H9 (cell line): ENCODE measurements at regions not wholly inside any gene's neighbourhood (a gene's known extent, or its start where the extent isn't known, plus 50 kb on each side); places are given as distances from the start of the nearest gene placed in this dataset.

ENCODE experiments used
- DNase-seq: peaks from one replicate; pipeline ENCODE4 v3.0.0-alpha.2; 2017
- H2AFZ ChIP-seq: one replicate; pipeline ENCODE4 v1.6.1; 2013; ENCODE audit warnings: mild to moderate bottlenecking, low read length, control low read depth, moderate library complexity
- H2AK5ac ChIP-seq: 2 replicates; pipeline ENCODE4 v1.6.1; 2013; ENCODE audit warnings: low read length, control low read depth, mixed read lengths; ENCODE audit not compliant: insufficient read length
- H2BK120ac ChIP-seq: one replicate; pipeline ENCODE4 v1.6.1; 2013; ENCODE audit warnings: low read depth, mild to moderate bottlenecking, low read length, control low read depth, inconsistent platforms; ENCODE audit not compliant: poor library complexity, severe bottlenecking
- H2BK12ac ChIP-seq: 2 replicates; pipeline ENCODE4 v1.6.1; 2013; ENCODE audit warnings: low read length, control low read depth, mixed read lengths, low read depth; ENCODE audit not compliant: insufficient read length
- H2BK15ac ChIP-seq: 2 replicates; pipeline ENCODE4 v1.6.1; 2013; ENCODE audit warnings: low read depth, low read length, control low read depth
- H2BK20ac ChIP-seq: one replicate; pipeline ENCODE4 v1.6.1; 2013; ENCODE audit warnings: low read depth, mild to moderate bottlenecking, low read length, control low read depth, inconsistent platforms; ENCODE audit not compliant: poor library complexity, severe bottlenecking
- H2BK5ac ChIP-seq: 2 replicates; pipeline ENCODE4 v1.6.1; 2013; ENCODE audit warnings: low read length, control low read depth, mixed read lengths; ENCODE audit not compliant: insufficient read length
- H3K14ac ChIP-seq: 2 replicates; pipeline ENCODE4 v1.6.1; 2013; ENCODE audit warnings: low read length, control low read depth; ENCODE audit not compliant: insufficient read depth
- H3K18ac ChIP-seq: 2 replicates; pipeline ENCODE4 v1.6.1; 2013; ENCODE audit warnings: low read depth, mild to moderate bottlenecking, mixed read lengths, low read length, control low read depth; ENCODE audit not compliant: insufficient read length
- H3K23ac ChIP-seq: 2 replicates; pipeline ENCODE4 v1.6.1; 2013; ENCODE audit warnings: low read length, control low read depth, mixed read lengths, low read depth; ENCODE audit not compliant: insufficient read length
- H3K23me2 ChIP-seq: 2 replicates; pipeline ENCODE4 v1.6.1; 2013; ENCODE audit warnings: low read depth, mild to moderate bottlenecking, mixed read lengths, low read length, control low read depth; ENCODE audit not compliant: insufficient read length, poor library complexity, severe bottlenecking
- H3K27ac ChIP-seq: 2 replicates; pipeline ENCODE4 v1.5.1; 2013; ENCODE audit warnings: low read length, control low read depth, mixed read lengths, low read depth; ENCODE audit not compliant: insufficient read length
- H3K27me3 ChIP-seq: 2 replicates; pipeline ENCODE4 v1.6.1; 2013; ENCODE audit warnings: low read length, control low read depth, inconsistent platforms; ENCODE audit not compliant: insufficient read depth
- H3K4ac ChIP-seq: 2 replicates; pipeline ENCODE4 v1.6.1; 2013; ENCODE audit warnings: low read depth, mild to moderate bottlenecking, control low read depth, inconsistent platforms, low read length, moderate library complexity
- H3K4me1 ChIP-seq: 2 replicates; pipeline ENCODE4 v1.6.1; 2013; ENCODE audit warnings: low read length, control low read depth, inconsistent platforms; ENCODE audit not compliant: insufficient read depth
- H3K4me2 ChIP-seq: 2 replicates; pipeline ENCODE4 v1.6.1; 2013; ENCODE audit warnings: low read length, control low read depth, mixed read lengths; ENCODE audit not compliant: insufficient read length, insufficient read depth
- H3K56ac ChIP-seq: 2 replicates; pipeline ENCODE4 v1.6.1; 2013; ENCODE audit warnings: low read depth, mild to moderate bottlenecking, mixed read lengths, low read length, control low read depth; ENCODE audit not compliant: insufficient read length
- H3K79me1 ChIP-seq: 2 replicates; pipeline ENCODE4 v1.6.1; 2013; ENCODE audit warnings: low read depth, mild to moderate bottlenecking, moderate library complexity, low read length, control low read depth, inconsistent platforms; ENCODE audit not compliant: insufficient read depth, poor library complexity, severe bottlenecking
- H3K79me2 ChIP-seq: 2 replicates; pipeline ENCODE4 v1.6.1; 2013; ENCODE audit warnings: low read length, control low read depth, inconsistent platforms; ENCODE audit not compliant: insufficient read depth
- H3K9ac ChIP-seq: 2 replicates; pipeline ENCODE4 v1.6.1; 2013; ENCODE audit warnings: low read length, control low read depth, mixed read lengths; ENCODE audit not compliant: insufficient read length; ENCODE audit errors: extremely low read depth
- H3K9me3 ChIP-seq: one replicate; pipeline ENCODE4 v1.6.1; 2013; ENCODE audit warnings: low read depth, low read length, inconsistent platforms; ENCODE audit not compliant: control insufficient read depth
- H3T11ph ChIP-seq: one replicate; pipeline ENCODE4 v1.6.1; 2013; ENCODE audit warnings: mild to moderate bottlenecking, low read length, control low read depth, inconsistent platforms
- H4K20me1 ChIP-seq: one replicate; pipeline ENCODE4 v1.6.1; 2013; ENCODE audit not compliant: control insufficient read depth, insufficient read length, insufficient read depth
- H4K5ac ChIP-seq: 2 replicates; pipeline ENCODE4 v1.6.1; 2013; ENCODE audit warnings: low read depth, mild to moderate bottlenecking, mixed read lengths, low read length, control low read depth; ENCODE audit not compliant: insufficient read length
- H4K8ac ChIP-seq: replicated peaks from 2 replicates; pipeline ENCODE4 v1.6.1; 2013; ENCODE audit warnings: low read length, control low read depth, mixed read lengths, low read depth; ENCODE audit not compliant: insufficient read length
- H4K91ac ChIP-seq: 2 replicates; pipeline ENCODE4 v1.6.1; 2013; ENCODE audit warnings: low read depth, mild to moderate bottlenecking, moderate library complexity, mixed read lengths, low read length, control low read depth; ENCODE audit not compliant: insufficient read length
- H3K27ac Mint-ChIP-seq, 3 experiments: 2 replicates in 2 of 3; 3 replicates in 1 of 3; pipeline ENCODE4 v1.8.0; 2020 to 2021; ENCODE audit warnings: mixed read lengths in 3 of 3, mild to moderate bottlenecking in 1 of 3, moderate library complexity in 1 of 3
- H3K27me3 Mint-ChIP-seq: 2 replicates; pipeline ENCODE4 v1.8.0; 2021; ENCODE audit warnings: low read depth, mild to moderate bottlenecking, moderate library complexity, mixed read lengths
- H3K36me3 Mint-ChIP-seq, 3 experiments: 2 replicates in 2 of 3; 3 replicates in 1 of 3; pipeline ENCODE4 v1.8.0; 2020 to 2021; ENCODE audit warnings: low read depth in 3 of 3, mixed read lengths in 3 of 3; ENCODE audit not compliant: insufficient read depth in 1 of 3
- H3K4me1 Mint-ChIP-seq, 2 experiments: 2 replicates each; pipeline ENCODE4 v1.8.0; 2020; ENCODE audit warnings: mixed read lengths in 2 of 2
- H3K4me3 Mint-ChIP-seq, 2 experiments: 2 replicates in 1 of 2; 3 replicates in 1 of 2; pipeline ENCODE4 v1.8.0; 2020 to 2021; ENCODE audit warnings: mild to moderate bottlenecking in 2 of 2, mixed read lengths in 2 of 2, moderate library complexity in 1 of 2
- H3K9me3 Mint-ChIP-seq, 2 experiments: 2 replicates in 1 of 2; 3 replicates in 1 of 2; pipeline ENCODE4 v1.8.0; 2020; ENCODE audit warnings: mild to moderate bottlenecking in 2 of 2, mixed read lengths in 2 of 2, moderate library complexity in 1 of 2
- CTCF ChIP-seq: fragments of 200-600 bp; sonication (generic); conservative IDR thresholded peaks from 3 replicates; pipeline ENCODE4 v1.8.0; 2021; ENCODE audit warnings: antibody characterized with exemption, mild to moderate bottlenecking

DNA sequence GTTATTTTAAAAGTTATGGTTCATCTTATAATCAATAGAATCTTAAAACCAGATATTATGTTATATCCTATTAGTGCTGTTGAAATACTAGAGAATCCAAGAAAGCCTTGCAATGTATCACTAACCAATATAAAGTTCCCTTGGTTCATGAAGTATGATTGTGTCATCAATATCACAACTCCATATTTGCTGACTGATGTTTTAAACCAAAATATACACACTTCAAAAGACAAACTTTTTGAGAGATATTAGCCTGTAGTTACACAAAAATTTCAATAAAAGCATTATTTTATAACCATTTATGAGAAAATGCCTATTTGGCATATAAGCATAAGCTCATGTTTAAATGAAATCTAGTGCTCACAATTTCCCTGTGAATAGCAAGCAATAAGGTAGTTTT, 198.6 kb downstream of the CENPC start:
- H3K4me2 ChIP-seq: no peak overlapping the region
- no peak overlapping the region for H2AFZ ChIP-seq
- no peak overlapping the region for H2BK20ac ChIP-seq
- no peak overlapping the region for H3K4ac ChIP-seq
- H3K4me1 ChIP-seq: peaks cover 4% of the 10 kb centered on the region; the same call in 1 of the 2 replicates
- H3K79me2 ChIP-seq: no peaks in the 10 kb centered on the region
- no peak overlapping the region for H4K5ac ChIP-seq
- no peaks in the 10 kb centered on the region for H3K23me2 ChIP-seq
- no peak overlapping the region for H4K8ac ChIP-seq
- Mint-ChIP-seq H3K4me1 (peaks cover 10 to 13% of the 10 kb centered on the region in 2 experiments), H3K36me3 (peaks cover 0 to 8% (median 5%) of the 10 kb centered on the region in 3 experiments; a peak in 5 of 7 replicates), H3K27me3 (no peaks in the 10 kb centered on the region), H3K4me3 (no peak overlapping the region), H3K9me3 (peaks cover 6 to 11% of the 10 kb centered on the region in 2 experiments; a peak in 4 of 5 replicates), H3K27ac (no peak overlapping the region)
- no peak overlapping the region for H3K56ac ChIP-seq
- no peak overlapping the region for H3K9ac ChIP-seq
- H4K20me1 ChIP-seq: no peaks in the 10 kb centered on the region
- no peaks in the 10 kb centered on the region for H3K9me3 ChIP-seq
- DNase-seq: no peak
- no peak overlapping the region for H3K23ac ChIP-seq
- TF ChIP-seq CTCF: no peak
- H2AK5ac ChIP-seq: no peak overlapping the region
- no peak overlapping the region for H4K91ac ChIP-seq
- H2BK5ac ChIP-seq: no peak overlapping the region
- H3T11ph ChIP-seq: no peak overlapping the region
- no peak overlapping the region for H2BK120ac ChIP-seq
- H2BK15ac ChIP-seq: no peak overlapping the region
- no peak overlapping the region for H3K18ac ChIP-seq
- H2BK12ac ChIP-seq: no peak overlapping the region
- H3K14ac ChIP-seq: no peak overlapping the region
- no peaks in the 10 kb centered on the region for H3K79me1 ChIP-seq
- H3K27me3 ChIP-seq: no peaks in the 10 kb centered on the region
- H3K27ac ChIP-seq: no peak overlapping the region
